Retinal pigment epithelial cell (primary cell): ENCODE measurements at regions not wholly inside any gene's neighbourhood (a gene's known extent, or its start where the extent isn't known, plus 50 kb on each side); places are given as distances from the start of the nearest gene placed in this dataset.

Source experiments
- DNase-seq: peaks from one replicate; pipeline ENCODE4 v3.0.0-alpha.2; 2010; ENCODE audit warnings: low read depth
- H3K4me3 ChIP-seq: 2 replicates; pipeline ENCODE4 v1.5.1; 2011; ENCODE audit warnings: mild to moderate bottlenecking, low read length, control low read depth, moderate library complexity
- CTCF ChIP-seq: conservative IDR thresholded peaks from 2 replicates; pipeline ENCODE4 v1.5.1; 2011; ENCODE audit warnings: low read depth, low read length, control low read depth, inconsistent platforms

GRCh38 chr12:125469683-125470082 lies 404.4 kb downstream of the AACS start:
- no peak overlapping the region for H3K4me3 ChIP-seq
- no peak for DNase-seq
- no peak for TF ChIP-seq CTCF

- TF ChIP-seq CTCF: no peak
- H3K4me3 ChIP-seq: no peak overlapping the region
- no peak for DNase-seq
Observed at GRCh38 chr12:125470838-125471783, 405.9 kb downstream of the AACS start.

GRCh38 chr12:125473501-125473900 lies 408.3 kb downstream of the AACS start:
- no peak for DNase-seq
- H3K4me3 ChIP-seq: no peak overlapping the region
- no peak for TF ChIP-seq CTCF

GRCh38 chr12:125487336-125487735 lies 422.1 kb downstream of the AACS start:
- H3K4me3 ChIP-seq: no peak overlapping the region
- DNase-seq: no peak
- no peak for TF ChIP-seq CTCF

GRCh38 chr12:125491553-125491952 lies 426.3 kb downstream of the AACS start:
- no peak for DNase-seq
- TF ChIP-seq CTCF: no peak
- H3K4me3 ChIP-seq: no peak overlapping the region

- TF ChIP-seq CTCF: no peak
- no peak for DNase-seq
- H3K4me3 ChIP-seq: no peak overlapping the region
Observed at GRCh38 chr12:125492354-125493270, 427.4 kb downstream of the AACS start.
